H1 (cell line): ENCODE measurements at regions not wholly inside any gene's neighbourhood (a gene's known extent, or its start where the extent isn't known, plus 50 kb on each side); places are given as distances from the start of the nearest gene placed in this dataset.
A peak's percentile ranks its signal among the peaks of the same experiment; 100 is the strongest.

ENCODE experiments used
- CTCF ChIA-PET: fragments of 300-600 bp; sonication (Branson Sonifier 250); formaldehyde crosslinking; loops from one replicate; lab custom pipeline; 2021; ENCODE audit not compliant: partially characterized antibody; lab: Charles Lee
- POLR2A ChIA-PET: fragments of 300-600 bp; sonication (Branson Sonifier 250); formaldehyde crosslinking; loops from one replicate; lab custom pipeline; 2021; ENCODE audit warnings: inconsistent platforms; ENCODE audit not compliant: partially characterized antibody; lab: Charles Lee
- DNase-seq, 2 experiments: peaks; one replicate each; pipeline versions ENCODE4 v3.0.0 to v3.0.0-alpha.2; 2010 to 2022; ENCODE audit warnings: low spot score in 2 of 2, low read depth in 1 of 2, mixed read lengths in 1 of 2
- FAIRE-seq: peaks from 2 replicates; lab custom pipeline; 2011; peaks lifted over from hg19 to GRCh38; lab: Jason Lieb, UNC
- H2AFZ ChIP-seq: 2 replicates; pipeline ENCODE4 v1.8.1; 2012; ENCODE audit warnings: low read length, inconsistent platforms
- H2AK5ac ChIP-seq: 2 replicates; pipeline ENCODE4 v1.6.1; 2013; ENCODE audit warnings: low read depth, low read length
- H2BK120ac ChIP-seq: replicated peaks from 2 replicates; pipeline ENCODE3; 2013; ENCODE audit warnings: low read depth, low read length, inconsistent platforms
- H2BK12ac ChIP-seq: 2 replicates; pipeline ENCODE4 v1.6.1; 2013; ENCODE audit warnings: low read depth, low read length
- H2BK15ac ChIP-seq: 2 replicates; pipeline ENCODE4 v1.6.1; 2013; ENCODE audit warnings: low read length
- H2BK20ac ChIP-seq: 2 replicates; pipeline ENCODE4 v1.6.1; 2013; ENCODE audit warnings: low read length
- H2BK5ac ChIP-seq: 2 replicates; pipeline ENCODE4 v1.6.1; 2013; ENCODE audit warnings: low read depth, low read length
- H3K14ac ChIP-seq: 2 replicates; pipeline ENCODE4 v1.6.1; 2013; ENCODE audit warnings: inconsistent platforms; ENCODE audit not compliant: insufficient read length
- H3K18ac ChIP-seq: 2 replicates; pipeline ENCODE4 v1.6.1; 2013; ENCODE audit warnings: low read length; ENCODE audit errors: extremely low read depth
- H3K23ac ChIP-seq: 2 replicates; pipeline ENCODE4 v1.6.1; 2013; ENCODE audit warnings: inconsistent platforms; ENCODE audit not compliant: insufficient read length
- H3K23me2 ChIP-seq: 2 replicates; pipeline ENCODE4 v1.6.1; 2013; ENCODE audit warnings: low read depth, low read length
- H3K27ac ChIP-seq: 2 replicates; pipeline ENCODE4 v1.6.1; 2011; ENCODE audit warnings: low read depth, low read length, inconsistent platforms
- H3K27me3 ChIP-seq, 4 experiments: replicated peaks in 1 of 4; 1 replicate in 1 of 4; 2 replicates in 3 of 4; pipeline versions ENCODE4 v1.6.1 to v1.8.1; 2011 to 2013; ENCODE audit warnings: low read length in 3 of 4, mild to moderate bottlenecking in 3 of 4, inconsistent platforms in 2 of 4, mixed read lengths in 2 of 4, moderate library complexity in 1 of 4; ENCODE audit not compliant: control insufficient read depth in 3 of 4, insufficient read depth in 3 of 4; ENCODE audit errors: extremely low read depth in 1 of 4
- H3K36me3 ChIP-seq, 4 experiments: 2 replicates each; pipeline versions ENCODE4 v1.6.1 to v1.8.1; 2011 to 2013; ENCODE audit warnings: mild to moderate bottlenecking in 4 of 4, low read length in 3 of 4, moderate library complexity in 2 of 4, control low read depth in 1 of 4, inconsistent platforms in 1 of 4; ENCODE audit not compliant: insufficient read depth in 4 of 4, control insufficient read depth in 2 of 4
- H3K4ac ChIP-seq: replicated peaks from 2 replicates; pipeline ENCODE3; 2013; ENCODE audit warnings: low read length, low read depth, mixed read lengths, inconsistent platforms; ENCODE audit not compliant: insufficient read length
- H3K4me1 ChIP-seq, 4 experiments: replicated peaks in 1 of 4; 1 replicate in 1 of 4; 2 replicates in 3 of 4; pipeline versions ENCODE4 v1.6.1 to v1.8.1; 2011 to 2013; ENCODE audit warnings: low read length in 3 of 4, inconsistent platforms in 2 of 4, mixed read lengths in 1 of 4; ENCODE audit not compliant: insufficient read depth in 4 of 4, control insufficient read depth in 3 of 4
- H3K4me2 ChIP-seq, 2 experiments: 2 replicates each; pipeline versions ENCODE4 v1.6.1 to v1.8.1; 2011 to 2013; ENCODE audit warnings: low read depth in 2 of 2, low read length in 2 of 2, control low read depth in 1 of 2, inconsistent platforms in 1 of 2, mild to moderate bottlenecking in 1 of 2; ENCODE audit not compliant: insufficient read depth in 1 of 2
- H3K4me3 ChIP-seq, 4 experiments: fragments of 200-600, 300-600 bp in 1 of 4; sonication (generic), shearing (Covaris generic), sonication (Bioruptor Twin) in 1 of 4; 2 replicates each; pipeline versions ENCODE4 v1.5.1 to v1.8.1; 2011 to 2016; ENCODE audit warnings: low read length in 4 of 4, low read depth in 3 of 4, control low read depth in 2 of 4, inconsistent platforms in 2 of 4, mild to moderate bottlenecking in 2 of 4, mixed read lengths in 1 of 4, moderate library complexity in 1 of 4; ENCODE audit not compliant: insufficient read depth in 2 of 4; ENCODE audit errors: extremely low read depth in 1 of 4
- H3K56ac ChIP-seq: replicated peaks from 2 replicates; pipeline ENCODE3; 2013; ENCODE audit warnings: low read depth, mild to moderate bottlenecking, mixed read lengths, low read length, inconsistent platforms; ENCODE audit not compliant: insufficient read length
- H3K79me1 ChIP-seq: 2 replicates; pipeline ENCODE4 v1.6.1; 2013; ENCODE audit warnings: low read depth, low read length, control low read depth
- H3K79me2 ChIP-seq, 2 experiments: 2 replicates each; pipeline versions ENCODE4 v1.6.1 to v1.8.1; 2012 to 2013; ENCODE audit warnings: low read length in 2 of 2, mild to moderate bottlenecking in 2 of 2, inconsistent platforms in 1 of 2; ENCODE audit not compliant: insufficient read depth in 2 of 2, control insufficient read depth in 1 of 2
- H3K9ac ChIP-seq, 4 experiments: replicated peaks in 1 of 4; 1 replicate in 1 of 4; 2 replicates in 3 of 4; pipeline versions ENCODE4 v1.6.1 to v1.8.1; 2011 to 2013; ENCODE audit warnings: low read depth in 3 of 4, low read length in 3 of 4, control low read depth in 2 of 4, mild to moderate bottlenecking in 2 of 4, moderate library complexity in 2 of 4, inconsistent platforms in 1 of 4; ENCODE audit errors: extremely low read depth in 1 of 4
- H3K9me3 ChIP-seq, 2 experiments: 2 replicates each; pipeline versions ENCODE4 v1.6.1 to v1.8.1; 2012 to 2013; ENCODE audit warnings: mild to moderate bottlenecking in 2 of 2, moderate library complexity in 2 of 2, control low read depth in 1 of 2, inconsistent platforms in 1 of 2, low read depth in 1 of 2, low read length in 1 of 2, mixed read lengths in 1 of 2; ENCODE audit not compliant: insufficient read depth in 2 of 2
- H4K20me1 ChIP-seq, 2 experiments: replicated peaks in 1 of 2; 2 replicates each; pipeline versions ENCODE3 to v1.8.1; 2011 to 2013; ENCODE audit warnings: inconsistent platforms in 2 of 2, low read length in 2 of 2, mild to moderate bottlenecking in 1 of 2; ENCODE audit not compliant: insufficient read depth in 2 of 2, control insufficient read depth in 1 of 2
- H4K5ac ChIP-seq: 2 replicates; pipeline ENCODE4 v1.6.1; 2013; ENCODE audit warnings: low read length, low read depth, mixed read lengths, inconsistent platforms; ENCODE audit not compliant: insufficient read length
- H4K8ac ChIP-seq: 2 replicates; pipeline ENCODE4 v1.8.0; 2013; ENCODE audit warnings: mild to moderate bottlenecking, moderate library complexity, low read length, inconsistent platforms; ENCODE audit not compliant: insufficient read depth; ENCODE audit errors: extremely low read depth
- H4K91ac ChIP-seq: replicated peaks from 2 replicates; pipeline ENCODE3; 2013; ENCODE audit warnings: low read length, mixed read lengths, inconsistent platforms; ENCODE audit not compliant: insufficient read length
- ATF2 ChIP-seq: IDR thresholded peaks from 2 replicates; pipeline ENCODE4 v1.6.1; 2012; ENCODE audit warnings: low read length, inconsistent platforms
- BCL11A ChIP-seq, 2 experiments: IDR thresholded peaks; one replicate each; pipeline ENCODE4 v1.6.1; 2011; ENCODE audit warnings: low read depth in 2 of 2, low read length in 2 of 2, mild to moderate bottlenecking in 2 of 2
- EGR1 ChIP-seq: IDR thresholded peaks from 2 replicates; pipeline ENCODE4 v1.6.1; 2011; ENCODE audit warnings: low read depth, low read length, borderline replicate concordance
- HDAC2 ChIP-seq, 2 experiments: fragments of 300-600 bp in 1 of 2; sonication (generic) in 1 of 2; IDR thresholded peaks; 2 replicates each; pipeline ENCODE4 v1.6.1; 2011 to 2012; ENCODE audit warnings: low read depth in 2 of 2, low read length in 2 of 2, mild to moderate bottlenecking in 2 of 2, moderate library complexity in 2 of 2, borderline replicate concordance in 1 of 2, inconsistent platforms in 1 of 2
- JUND ChIP-seq: IDR thresholded peaks from 2 replicates; pipeline ENCODE4 v1.6.1; 2011; ENCODE audit warnings: mild to moderate bottlenecking, improper control_type of control experiment, low read length
- KDM5A ChIP-seq: fragments of 200-600 bp; IDR thresholded peaks from 2 replicates; pipeline ENCODE4 v1.7.1; 2012; ENCODE audit warnings: mild to moderate bottlenecking, low read length, inconsistent platforms, mixed read lengths
- MAFK ChIP-seq: IDR thresholded peaks from 2 replicates; pipeline ENCODE4 v1.6.1; 2012; ENCODE audit warnings: low read depth, mild to moderate bottlenecking, improper control_type of control experiment, low read length
- NRF1 ChIP-seq: IDR thresholded peaks from 2 replicates; pipeline ENCODE4 v1.6.1; 2011; ENCODE audit warnings: mild to moderate bottlenecking, low read depth, low read length, improper control_type of control experiment
- RAD21 ChIP-seq, 2 experiments: IDR thresholded peaks in 1 of 2; conservative IDR thresholded peaks in 1 of 2; 2 replicates each; pipeline ENCODE4 v1.6.1; 2011; ENCODE audit warnings: low read depth in 2 of 2, low read length in 2 of 2, improper control_type of control experiment in 1 of 2, inconsistent platforms in 1 of 2, mild to moderate bottlenecking in 1 of 2, moderate library complexity in 1 of 2
- RBBP5 ChIP-seq: IDR thresholded peaks from 2 replicates; pipeline ENCODE4 v1.7.1; 2012; ENCODE audit warnings: low read depth, mild to moderate bottlenecking, inconsistent platforms, low read length, moderate library complexity, borderline replicate concordance
- SIX5 ChIP-seq: IDR thresholded peaks from 2 replicates; pipeline ENCODE4 v1.6.1; 2011; ENCODE audit warnings: mild to moderate bottlenecking, low read depth, low read length
- SP2 ChIP-seq: IDR thresholded peaks from 2 replicates; pipeline ENCODE4 v1.6.1; 2012; ENCODE audit warnings: mild to moderate bottlenecking, low read length, inconsistent platforms
- ZNF274 ChIP-seq: IDR thresholded peaks from 2 replicates; pipeline ENCODE4 v1.7.0; 2012; ENCODE audit warnings: low read length, borderline replicate concordance; ENCODE audit errors: extremely low read depth
- WGBS, 2 experiments: shearing (Covaris generic) in 1 of 2; methylation state at CpG; one replicate each; pipeline versions ENCODE4 v1.1.6 to v1.1.7; 2013 to 2015; ENCODE audit warnings: low lambda C conversion rate in 2 of 2, mixed read lengths in 2 of 2, inconsistent platforms in 1 of 2, low coverage in 1 of 2, missing lambda C conversion rate in 1 of 2; ENCODE audit not compliant: insufficient replicate concordance in 2 of 2, insufficient coverage in 1 of 2, insufficient read length in 1 of 2; ENCODE audit errors: extremely low coverage in 1 of 2, missing lambda C conversion rate in 1 of 2; 5-methylcytosine and 5-hydroxymethylcytosine counted together

- CTCF ChIA-PET = interaction anchor here (1.0 kb wide), 3 partner anchors 10 to 404 kb away, joined by 3 read pairs; no protein-coding TSS in a partner anchor
- WGBS, 2 experiments = 90% methylated on average over 11 of the region's 11 CpGs; no CpG with 5 or more reads in 1 of the 2 experiments
- TF ChIP-seq ATF2 (no peak), MAFK (no peak), ZNF274 (no peak), SIX5 (no peak), NRF1 (no peak), SP2 (no peak), BCL11A (IDR thresholded peaks at IDR 0.05; ENCODE audit: low read depth in 2 of 2, low read length in 2 of 2) (no peak), EGR1 (no peak), RBBP5 (no peak), RAD21 (IDR thresholded peaks at IDR 0.05 in 1 of 2, conservative IDR thresholded peaks at IDR 0.05 in 1 of 2; ENCODE audit: low read depth in 2 of 2, low read length in 2 of 2) (no peak), JUND (no peak), HDAC2 (IDR thresholded peaks at IDR 0.05; ENCODE audit: borderline replicate concordance in 1 of 2, low read depth in 2 of 2, low read length in 2 of 2) (no peak), KDM5A (no peak)
Observed at GRCh38 chr16:86868786-86869185, 290.4 kb downstream of the FOXL1 start.

More at GRCh38 chr16:86868786-86869185, 290.4 kb downstream of the FOXL1 start:
- Histone ChIP-seq H3K23me2 (no peaks in the 10 kb centered on the region), H4K91ac (no peak overlapping the region), H3K79me2 (no peaks in the 10 kb centered on the region), H2BK20ac (no peak overlapping the region), H2BK5ac (no peak overlapping the region), H3K36me3 (no peaks in the 10 kb centered on the region), H4K5ac (no peak overlapping the region), H3K4me3 (no peak overlapping the region), H3K4me1 (no peaks in the 10 kb centered on the region), H2BK12ac (no peak overlapping the region), H3K9ac (no peak overlapping the region), H3K9me3 (peaks cover 3 to 7% of the 10 kb centered on the region in 2 experiments; a peak in 3 of 4 replicates), H2AK5ac (no peak overlapping the region), H3K23ac (no peak overlapping the region), H2BK15ac (no peak overlapping the region), H3K27me3 (no peaks in the 10 kb centered on the region), H3K4ac (no peak overlapping the region), H3K56ac (no peak overlapping the region), H3K18ac (no peak overlapping the region), H2BK120ac (no peak overlapping the region), H3K27ac (no peak overlapping the region), H4K8ac (peak overlapping the region; percentile 28; the same call in 1 of the 2 replicates), H3K4me2 (no peak overlapping the region), H3K14ac (no peak overlapping the region), H4K20me1 (no peaks in the 10 kb centered on the region), H3K79me1 (no peaks in the 10 kb centered on the region), H2AFZ (no peak overlapping the region)
- FAIRE-seq (no peak), DNase-seq (no peak)
- POLR2A ChIA-PET = no interaction called here
